ENCODE measurements at regions not wholly inside any gene's neighbourhood (a gene's known extent, or its start where the extent isn't known, plus 50 kb on each side); places are given as distances from the start of the nearest gene placed in this dataset.

- TF ChIP-seq POLR2A (IDR thresholded peaks at IDR 0.05; ENCODE audit: borderline replicate concordance, extremely low read depth, insufficient read depth, insufficient read length) (no peak), EZH2 (IDR thresholded peaks at IDR 0.05) (no peak), RAD21 (IDR thresholded peaks at IDR 0.05; ENCODE audit: low read depth) (no peak), ZFX (IDR thresholded peaks at IDR 0.05) (no peak), REST (IDR thresholded peaks at IDR 0.05; ENCODE audit: low read depth) (no peak), YY1 (IDR thresholded peaks at IDR 0.05; ENCODE audit: extremely low read depth, insufficient replicate concordance, low read depth, low read length) (no peak), CEBPB (IDR thresholded peaks at IDR 0.05; ENCODE audit: low read depth) (no peak), SRF (IDR thresholded peaks at IDR 0.05; ENCODE audit: low read depth) (no peak), TCF7L2 (IDR thresholded peaks at IDR 0.05; ENCODE audit: borderline replicate concordance, extremely low read depth, insufficient read depth, insufficient read length) (no peak), ZNF274 (IDR thresholded peaks at IDR 0.05; ENCODE audit: low read depth, low read length) (no peak), JUND (IDR thresholded peaks at IDR 0.05) (no peak)
- TF ChIP-seq, protein P1, sequence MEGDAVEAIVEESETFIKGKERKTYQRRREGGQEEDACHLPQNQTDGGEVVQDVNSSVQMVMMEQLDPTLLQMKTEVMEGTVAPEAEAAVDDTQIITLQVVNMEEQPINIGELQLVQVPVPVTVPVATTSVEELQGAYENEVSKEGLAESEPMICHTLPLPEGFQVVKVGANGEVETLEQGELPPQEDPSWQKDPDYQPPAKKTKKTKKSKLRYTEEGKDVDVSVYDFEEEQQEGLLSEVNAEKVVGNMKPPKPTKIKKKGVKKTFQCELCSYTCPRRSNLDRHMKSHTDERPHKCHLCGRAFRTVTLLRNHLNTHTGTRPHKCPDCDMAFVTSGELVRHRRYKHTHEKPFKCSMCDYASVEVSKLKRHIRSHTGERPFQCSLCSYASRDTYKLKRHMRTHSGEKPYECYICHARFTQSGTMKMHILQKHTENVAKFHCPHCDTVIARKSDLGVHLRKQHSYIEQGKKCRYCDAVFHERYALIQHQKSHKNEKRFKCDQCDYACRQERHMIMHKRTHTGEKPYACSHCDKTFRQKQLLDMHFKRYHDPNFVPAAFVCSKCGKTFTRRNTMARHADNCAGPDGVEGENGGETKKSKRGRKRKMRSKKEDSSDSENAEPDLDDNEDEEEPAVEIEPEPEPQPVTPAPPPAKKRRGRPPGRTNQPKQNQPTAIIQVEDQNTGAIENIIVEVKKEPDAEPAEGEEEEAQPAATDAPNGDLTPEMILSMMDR (IDR thresholded peaks at IDR 0.05 in 2 of 3, conservative IDR thresholded peaks at IDR 0.05 in 1 of 3; ENCODE audit: borderline replicate concordance in 1 of 3, insufficient read depth in 1 of 3, low read depth in 2 of 3, low read length in 2 of 3): no peak
- TF ChIP-seq, protein P2, sequence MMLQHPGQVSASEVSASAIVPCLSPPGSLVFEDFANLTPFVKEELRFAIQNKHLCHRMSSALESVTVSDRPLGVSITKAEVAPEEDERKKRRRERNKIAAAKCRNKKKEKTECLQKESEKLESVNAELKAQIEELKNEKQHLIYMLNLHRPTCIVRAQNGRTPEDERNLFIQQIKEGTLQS (IDR thresholded peaks at IDR 0.05): no peak
Measured at GRCh38 chr3:74824366-74824765, 209.9 kb upstream of the CNTN3 start.

All from HCT116 (cell line).